ENCODE measurements at regions not wholly inside any gene's neighbourhood (a gene's known extent, or its start where the extent isn't known, plus 50 kb on each side); places are given as distances from the start of the nearest gene placed in this dataset.

- H3K27me3 Mint-ChIP-seq (ENCODE audit: low read depth), result peaks cover 5% of the 10 kb centered on the region
- no peaks in the 10 kb centered on the region for H3K36me3 Mint-ChIP-seq (ENCODE audit: low read depth)
- H3K4me3 Mint-ChIP-seq, result no peak overlapping the region
- H3K27ac Mint-ChIP-seq, result no peak overlapping the region
- H3K9me3 Mint-ChIP-seq, result no peaks in the 10 kb centered on the region
- no peaks in the 10 kb centered on the region for H3K4me1 Mint-ChIP-seq (ENCODE audit: low read depth)
Measured at GRCh38 chr10:43900571-43900970, 251.9 kb upstream of the ZNF32 start.

DNA sequence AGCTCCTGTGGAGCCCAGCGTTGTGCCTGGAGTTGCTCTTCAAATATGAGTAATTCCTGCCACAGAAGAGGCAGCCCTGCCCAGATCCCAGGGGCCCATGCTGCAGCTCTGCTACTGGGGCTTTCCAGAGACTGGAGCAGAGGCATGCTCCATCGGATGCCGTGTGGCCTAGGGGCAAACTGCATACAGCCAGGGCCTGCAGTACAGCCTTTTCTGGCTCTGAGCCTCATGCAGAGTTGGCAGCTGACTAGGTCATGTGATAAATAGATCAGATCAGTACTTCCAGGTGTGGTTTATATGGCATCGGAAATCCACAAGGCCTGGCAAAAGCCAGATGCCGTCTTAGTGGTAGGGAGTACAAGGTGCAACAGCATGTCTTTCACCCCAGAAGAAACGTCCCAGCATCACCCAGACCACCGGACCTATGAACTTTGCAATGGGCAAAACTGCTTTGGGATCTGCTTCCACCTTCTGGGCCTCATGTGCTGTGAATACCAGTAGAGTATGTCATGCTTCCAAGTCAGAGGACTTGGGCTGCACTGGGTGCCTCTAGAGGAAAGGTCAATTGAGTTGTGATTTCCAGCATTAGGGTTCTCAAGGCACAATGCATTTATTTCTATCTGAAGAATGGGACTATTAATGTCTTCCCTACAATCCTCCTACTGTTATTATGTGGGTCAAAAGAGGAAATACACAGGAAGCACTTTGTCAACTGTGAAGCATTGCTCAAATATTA is 250.7 kb upstream of the ZNF32 start:
- Mint-ChIP-seq H3K4me3 (no peak overlapping the region), H3K27ac (no peak overlapping the region), H3K27me3 (ENCODE audit: low read depth) (peaks cover 7% of the 10 kb centered on the region), H3K36me3 (ENCODE audit: low read depth) (no peaks in the 10 kb centered on the region), H3K4me1 (ENCODE audit: low read depth) (no peaks in the 10 kb centered on the region), H3K9me3 (no peaks in the 10 kb centered on the region)

GRCh38 chr10:43898592-43898991 is 249.9 kb upstream of the ZNF32 start:
- H3K9me3 Mint-ChIP-seq, result no peaks in the 10 kb centered on the region
- H3K36me3 Mint-ChIP-seq (ENCODE audit: low read depth), result no peaks in the 10 kb centered on the region
- H3K4me1 Mint-ChIP-seq (ENCODE audit: low read depth), result no peaks in the 10 kb centered on the region
- peaks cover 9% of the 10 kb centered on the region for H3K27me3 Mint-ChIP-seq (ENCODE audit: low read depth)
- H3K27ac Mint-ChIP-seq, result no peak overlapping the region
- no peak overlapping the region for H3K4me3 Mint-ChIP-seq

DNA sequence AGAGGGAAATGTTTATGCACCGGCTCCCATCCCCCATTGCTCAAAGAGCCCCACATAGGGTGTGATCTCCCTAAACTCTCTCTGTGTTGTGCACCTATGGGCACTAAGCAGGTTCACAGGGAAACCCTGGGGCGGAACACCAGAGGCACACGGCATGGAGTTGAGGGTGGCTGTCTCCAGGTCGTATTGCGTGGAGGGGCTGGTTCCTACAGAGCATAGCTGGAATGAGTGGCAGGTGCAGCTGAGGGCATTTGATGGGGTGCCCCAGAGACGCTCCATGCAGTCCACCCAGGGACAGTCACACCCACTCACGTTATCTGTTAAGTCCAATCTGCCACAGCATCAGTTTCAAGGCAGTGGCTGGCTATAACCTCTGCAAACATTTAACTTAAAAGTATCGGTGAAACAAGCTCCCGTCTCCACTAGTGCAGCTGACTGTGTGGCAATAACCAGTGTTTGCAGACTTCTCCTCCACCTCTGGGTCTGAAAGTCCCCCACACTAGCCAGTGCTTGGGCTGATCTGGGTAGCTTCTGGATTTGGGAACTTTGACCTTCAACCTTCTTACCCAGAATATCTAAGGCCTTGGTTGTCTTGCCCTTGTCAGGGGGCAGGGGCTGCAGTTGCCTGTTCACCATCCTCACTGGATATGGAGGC is 249.2 kb upstream of the ZNF32 start:
- Mint-ChIP-seq H3K9me3 (no peaks in the 10 kb centered on the region), H3K4me1 (ENCODE audit: low read depth) (no peaks in the 10 kb centered on the region), H3K36me3 (ENCODE audit: low read depth) (no peaks in the 10 kb centered on the region), H3K4me3 (no peak overlapping the region), H3K27me3 (ENCODE audit: low read depth) (peaks cover 12% of the 10 kb centered on the region), H3K27ac (no peak overlapping the region)

- no peak overlapping the region for H3K4me3 Mint-ChIP-seq
- H3K9me3 Mint-ChIP-seq, result no peaks in the 10 kb centered on the region
- no peak overlapping the region for H3K27ac Mint-ChIP-seq
- H3K27me3 Mint-ChIP-seq (ENCODE audit: low read depth), result peaks cover 26% of the 10 kb centered on the region
- H3K36me3 Mint-ChIP-seq (ENCODE audit: low read depth), result no peaks in the 10 kb centered on the region
- no peaks in the 10 kb centered on the region for H3K4me1 Mint-ChIP-seq (ENCODE audit: low read depth)
Measured at GRCh38 chr10:43892062-43892770, 243.5 kb upstream of the ZNF32 start.

GRCh38 chr10:43891241-43891640 is 242.6 kb upstream of the ZNF32 start:
- Mint-ChIP-seq H3K36me3 (ENCODE audit: low read depth) (no peaks in the 10 kb centered on the region), H3K9me3 (no peaks in the 10 kb centered on the region), H3K4me1 (ENCODE audit: low read depth) (no peaks in the 10 kb centered on the region)

DNA sequence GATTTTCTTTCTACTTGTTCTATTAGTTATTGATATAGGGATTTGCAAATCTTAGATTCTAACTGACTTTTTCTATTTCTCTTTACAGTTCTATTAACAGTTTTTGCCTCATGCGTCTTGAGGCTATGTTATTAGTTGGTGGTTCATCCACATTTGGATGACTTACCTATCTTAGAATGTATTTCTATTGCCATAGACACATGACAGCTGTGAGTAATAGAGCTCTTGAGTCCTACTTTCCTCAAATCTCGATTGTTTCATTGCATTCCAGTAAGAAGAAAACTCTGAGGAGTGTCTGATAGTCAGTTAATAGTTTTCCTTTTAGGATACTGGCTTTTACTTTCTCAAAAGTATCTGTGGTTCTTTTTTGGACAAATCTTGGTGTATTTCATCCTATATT is 241.4 kb upstream of the ZNF32 start:
- Mint-ChIP-seq H3K27me3 (ENCODE audit: low read depth) (peaks cover 29% of the 10 kb centered on the region), H3K27ac (no peak overlapping the region), H3K36me3 (ENCODE audit: low read depth) (no peaks in the 10 kb centered on the region), H3K4me3 (no peak overlapping the region), H3K4me1 (ENCODE audit: low read depth) (no peaks in the 10 kb centered on the region), H3K9me3 (no peaks in the 10 kb centered on the region)

More at GRCh38 chr10:43891241-43891640, 242.6 kb upstream of the ZNF32 start:
- Mint-ChIP-seq H3K27ac (no peak overlapping the region), H3K4me3 (no peak overlapping the region), H3K27me3 (ENCODE audit: low read depth) (peaks cover 33% of the 10 kb centered on the region)

- H3K36me3 Mint-ChIP-seq (ENCODE audit: low read depth), result no peaks in the 10 kb centered on the region
- H3K4me1 Mint-ChIP-seq (ENCODE audit: low read depth), result no peaks in the 10 kb centered on the region
- H3K27me3 Mint-ChIP-seq (ENCODE audit: low read depth), result peaks cover 24% of the 10 kb centered on the region
- no peak overlapping the region for H3K27ac Mint-ChIP-seq
- no peaks in the 10 kb centered on the region for H3K9me3 Mint-ChIP-seq
- H3K4me3 Mint-ChIP-seq, result no peak overlapping the region
Measured at GRCh38 chr10:43888586-43888985, 239.9 kb upstream of the ZNF32 start.

GRCh38 chr10:43885842-43886241 is 237.2 kb upstream of the ZNF32 start:
- H3K27me3 Mint-ChIP-seq (ENCODE audit: low read depth), result peaks cover 24% of the 10 kb centered on the region

DNA sequence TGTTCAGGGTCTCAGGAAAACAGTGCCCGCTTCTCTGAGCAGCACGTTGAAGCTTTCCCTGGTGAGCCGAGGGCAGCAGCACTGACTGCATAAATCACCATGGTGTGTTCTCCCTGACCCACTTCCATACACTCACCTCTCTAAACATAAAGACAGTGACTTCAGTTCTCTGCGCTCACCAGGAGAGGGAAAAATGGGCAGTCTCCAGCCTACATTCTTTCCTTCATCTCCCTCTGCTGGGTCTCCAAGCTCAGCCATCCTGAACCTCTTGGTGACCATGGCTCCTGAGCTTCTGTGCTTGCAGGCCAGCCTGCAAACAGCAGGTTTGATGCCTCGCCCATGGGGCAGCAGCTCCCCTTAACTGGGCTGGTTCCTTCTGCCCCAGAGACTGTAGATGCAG is 236.6 kb upstream of the ZNF32 start:
- Mint-ChIP-seq H3K4me1 (ENCODE audit: low read depth) (no peaks in the 10 kb centered on the region), H3K27ac (no peak overlapping the region), H3K4me3 (no peak overlapping the region), H3K27me3 (ENCODE audit: low read depth) (peaks cover 19% of the 10 kb centered on the region), H3K36me3 (ENCODE audit: low read depth) (no peaks in the 10 kb centered on the region), H3K9me3 (no peaks in the 10 kb centered on the region)

More at GRCh38 chr10:43885842-43886241, 237.2 kb upstream of the ZNF32 start:
- H3K4me1 Mint-ChIP-seq (ENCODE audit: low read depth), result no peaks in the 10 kb centered on the region
- H3K36me3 Mint-ChIP-seq (ENCODE audit: low read depth), result no peaks in the 10 kb centered on the region
- no peak overlapping the region for H3K4me3 Mint-ChIP-seq
- no peaks in the 10 kb centered on the region for H3K9me3 Mint-ChIP-seq
- no peak overlapping the region for H3K27ac Mint-ChIP-seq

DNA sequence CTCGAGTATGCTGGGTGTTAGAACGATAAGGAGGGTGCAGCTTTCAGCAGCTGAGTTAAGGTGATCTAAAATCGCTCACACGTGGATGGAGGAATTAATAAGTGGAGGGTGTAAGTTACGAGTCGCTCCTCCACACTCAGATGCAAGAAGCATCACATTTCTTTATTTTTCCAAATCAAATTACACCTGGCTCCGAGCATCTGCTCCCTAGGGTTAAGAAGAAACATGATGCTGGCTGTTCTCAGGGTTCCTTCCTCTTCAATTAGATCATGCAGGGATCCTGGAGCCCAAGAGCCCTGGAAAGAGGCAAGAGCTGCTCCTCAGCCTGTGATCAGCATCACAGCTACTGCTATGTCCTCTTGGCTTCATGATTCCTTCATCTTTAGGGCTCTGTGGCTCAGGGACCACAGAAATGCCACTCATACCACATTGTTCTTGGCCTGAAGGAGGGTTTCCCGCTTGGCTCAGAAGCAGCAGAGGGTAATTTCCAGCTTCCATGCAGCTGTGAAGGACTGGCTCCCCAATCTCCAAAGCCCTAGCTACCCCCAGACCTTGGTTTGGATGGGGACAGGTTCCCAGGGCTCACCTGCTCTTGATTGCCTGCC is 235.9 kb upstream of the ZNF32 start:
- no peaks in the 10 kb centered on the region for H3K36me3 Mint-ChIP-seq (ENCODE audit: low read depth)
- no peak overlapping the region for H3K4me3 Mint-ChIP-seq
- H3K27ac Mint-ChIP-seq, result no peak overlapping the region
- H3K9me3 Mint-ChIP-seq, result no peaks in the 10 kb centered on the region
- peaks cover 19% of the 10 kb centered on the region for H3K27me3 Mint-ChIP-seq (ENCODE audit: low read depth)
- no peaks in the 10 kb centered on the region for H3K4me1 Mint-ChIP-seq (ENCODE audit: low read depth)

DNA sequence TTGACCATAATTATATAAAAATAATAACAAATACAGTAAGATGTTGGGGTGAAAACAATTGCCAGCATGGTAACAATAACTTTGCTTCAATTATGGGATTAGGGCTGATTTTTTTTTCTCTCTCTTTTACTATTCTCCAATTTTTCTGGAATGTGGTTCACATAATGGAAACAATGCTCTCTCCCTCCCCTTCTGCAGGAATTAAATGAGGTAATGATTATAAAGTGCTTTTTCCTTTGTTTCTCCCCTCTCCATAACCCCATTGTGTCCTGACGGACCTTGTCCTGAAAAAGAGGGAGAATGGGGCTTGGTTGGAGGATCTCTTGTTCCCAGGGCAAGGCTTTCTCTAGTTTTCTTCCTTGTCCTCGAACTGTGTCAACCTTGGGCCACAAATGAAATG is 234.0 kb upstream of the ZNF32 start:
- peaks cover 14% of the 10 kb centered on the region for H3K27me3 Mint-ChIP-seq (ENCODE audit: low read depth)
- H3K9me3 Mint-ChIP-seq, result no peaks in the 10 kb centered on the region
- H3K36me3 Mint-ChIP-seq (ENCODE audit: low read depth), result no peaks in the 10 kb centered on the region
- no peak overlapping the region for H3K27ac Mint-ChIP-seq
- no peak overlapping the region for H3K4me3 Mint-ChIP-seq
- no peaks in the 10 kb centered on the region for H3K4me1 Mint-ChIP-seq (ENCODE audit: low read depth)

GRCh38 chr10:43881657-43882056 is 233.0 kb upstream of the ZNF32 start:
- Mint-ChIP-seq H3K4me3 (no peak overlapping the region), H3K4me1 (ENCODE audit: low read depth) (no peaks in the 10 kb centered on the region), H3K36me3 (ENCODE audit: low read depth) (no peaks in the 10 kb centered on the region), H3K27me3 (ENCODE audit: low read depth) (peaks cover 5% of the 10 kb centered on the region), H3K9me3 (no peaks in the 10 kb centered on the region), H3K27ac (no peak overlapping the region)

- no peaks in the 10 kb centered on the region for H3K9me3 Mint-ChIP-seq
- peaks cover 3% of the 10 kb centered on the region for H3K27me3 Mint-ChIP-seq (ENCODE audit: low read depth)
- no peaks in the 10 kb centered on the region for H3K36me3 Mint-ChIP-seq (ENCODE audit: low read depth)
- H3K4me3 Mint-ChIP-seq, result no peak overlapping the region
- no peak overlapping the region for H3K27ac Mint-ChIP-seq
- H3K4me1 Mint-ChIP-seq (ENCODE audit: low read depth), result no peaks in the 10 kb centered on the region
Measured at GRCh38 chr10:43880160-43880559, 231.5 kb upstream of the ZNF32 start.
